ENCODE measurements at regions not wholly inside any gene's neighbourhood (a gene's known extent, or its start where the extent isn't known, plus 50 kb on each side); places are given as distances from the start of the nearest gene placed in this dataset.

- DNase-seq (ENCODE audit: extremely low spot score, unreplicated experiment): no peak
- no peak overlapping the region for H3K4me3 Mint-ChIP-seq (ENCODE audit: unreplicated experiment)
- H3K4me1 Mint-ChIP-seq (ENCODE audit: unreplicated experiment): no peaks in the 10 kb centered on the region
- TF ChIP-seq CTCF (IDR thresholded peaks at IDR 0.05): no peak
- H3K9me3 Mint-ChIP-seq (ENCODE audit: unreplicated experiment): no peaks in the 10 kb centered on the region
- peaks cover 9% of the 10 kb centered on the region for H3K27me3 Mint-ChIP-seq (ENCODE audit: unreplicated experiment)
- no peak overlapping the region for H3K27ac Mint-ChIP-seq (ENCODE audit: unreplicated experiment)
- no peaks in the 10 kb centered on the region for H3K36me3 Mint-ChIP-seq (ENCODE audit: unreplicated experiment)
Measured at GRCh38 chr14:88960496-88960895, 136.0 kb downstream of the TTC8 start.

- Mint-ChIP-seq H3K36me3 (ENCODE audit: unreplicated experiment) (no peaks in the 10 kb centered on the region), H3K9me3 (ENCODE audit: unreplicated experiment) (no peaks in the 10 kb centered on the region), H3K4me3 (ENCODE audit: unreplicated experiment) (no peak overlapping the region), H3K27ac (ENCODE audit: unreplicated experiment) (no peak overlapping the region), H3K4me1 (ENCODE audit: unreplicated experiment) (no peaks in the 10 kb centered on the region), H3K27me3 (ENCODE audit: unreplicated experiment) (peaks cover 11% of the 10 kb centered on the region)
- TF ChIP-seq CTCF (IDR thresholded peaks at IDR 0.05): no peak
- DNase-seq (ENCODE audit: extremely low spot score, unreplicated experiment): no peak
Measured at GRCh38 chr14:88961214-88961613, 136.8 kb downstream of the TTC8 start.

GRCh38 chr14:88962356-88962755, 137.9 kb downstream of the TTC8 start:
- no peak for DNase-seq (ENCODE audit: extremely low spot score, unreplicated experiment)
- Mint-ChIP-seq H3K27me3 (ENCODE audit: unreplicated experiment) (peaks cover 14% of the 10 kb centered on the region), H3K36me3 (ENCODE audit: unreplicated experiment) (no peaks in the 10 kb centered on the region), H3K4me1 (ENCODE audit: unreplicated experiment) (no peaks in the 10 kb centered on the region), H3K4me3 (ENCODE audit: unreplicated experiment) (no peak overlapping the region), H3K9me3 (ENCODE audit: unreplicated experiment) (no peaks in the 10 kb centered on the region), H3K27ac (ENCODE audit: unreplicated experiment) (no peak overlapping the region)
- no peak for TF ChIP-seq CTCF (IDR thresholded peaks at IDR 0.05)

- H3K36me3 Mint-ChIP-seq (ENCODE audit: unreplicated experiment): no peaks in the 10 kb centered on the region
- H3K27ac Mint-ChIP-seq (ENCODE audit: unreplicated experiment): no peak overlapping the region
- H3K4me1 Mint-ChIP-seq (ENCODE audit: unreplicated experiment): no peaks in the 10 kb centered on the region
- no peaks in the 10 kb centered on the region for H3K9me3 Mint-ChIP-seq (ENCODE audit: unreplicated experiment)
- TF ChIP-seq CTCF (IDR thresholded peaks at IDR 0.05): no peak
- peaks cover 10% of the 10 kb centered on the region for H3K27me3 Mint-ChIP-seq (ENCODE audit: unreplicated experiment)
- no peak for DNase-seq (ENCODE audit: extremely low spot score, unreplicated experiment)
- no peak overlapping the region for H3K4me3 Mint-ChIP-seq (ENCODE audit: unreplicated experiment)
Measured at GRCh38 chr14:88967299-88967698, 142.8 kb downstream of the TTC8 start.

GRCh38 chr14:88975043-88975830, 150.8 kb downstream of the TTC8 start:
- Mint-ChIP-seq H3K9me3 (ENCODE audit: unreplicated experiment) (peaks cover 4% of the 10 kb centered on the region), H3K4me3 (ENCODE audit: unreplicated experiment) (no peak overlapping the region), H3K36me3 (ENCODE audit: unreplicated experiment) (no peaks in the 10 kb centered on the region), H3K27ac (ENCODE audit: unreplicated experiment) (no peak overlapping the region), H3K27me3 (ENCODE audit: unreplicated experiment) (peaks cover 3% of the 10 kb centered on the region), H3K4me1 (ENCODE audit: unreplicated experiment) (no peaks in the 10 kb centered on the region)
- no peak for DNase-seq (ENCODE audit: extremely low spot score, unreplicated experiment)
- no peak for TF ChIP-seq CTCF (IDR thresholded peaks at IDR 0.05)

Data from osteocyte (in vitro differentiated cells).